Astrocyte (in vitro differentiated cells and primary cell): ENCODE measurements at regions not wholly inside any gene's neighbourhood (a gene's known extent, or its start where the extent isn't known, plus 50 kb on each side); places are given as distances from the start of the nearest gene placed in this dataset.

ENCODE experiments used
- DNase-seq: peaks from one replicate; pipeline ENCODE4 v3.0.0-alpha.2; 2010; ENCODE audit warnings: low read depth
- FAIRE-seq: peaks from 2 replicates; lab custom pipeline; 2011; peaks lifted over from hg19 to GRCh38; lab: Jason Lieb, UNC
- H2AFZ ChIP-seq: 2 replicates; pipeline ENCODE4 v1.6.0; 2012; ENCODE audit warnings: low read depth, low read length, inconsistent platforms
- H3K27ac ChIP-seq: 2 replicates; pipeline ENCODE4 v1.5.1; 2011; ENCODE audit warnings: low read depth, low read length, inconsistent platforms
- H3K27me3 ChIP-seq: 2 replicates; pipeline ENCODE4 v1.6.0; 2011; ENCODE audit warnings: low read length, inconsistent platforms; ENCODE audit not compliant: insufficient read depth
- H3K36me3 ChIP-seq: 2 replicates; pipeline ENCODE4 v1.5.1; 2011; ENCODE audit warnings: low read length, inconsistent platforms; ENCODE audit not compliant: insufficient read depth
- H3K4me1 ChIP-seq: 2 replicates; pipeline ENCODE4 v1.5.1; 2011; ENCODE audit warnings: low read length, inconsistent platforms; ENCODE audit not compliant: insufficient read depth
- H3K4me2 ChIP-seq: 2 replicates; pipeline ENCODE4 v1.6.0; 2012; ENCODE audit warnings: low read length, inconsistent platforms
- H3K4me3 ChIP-seq: 2 replicates; pipeline ENCODE4 v1.5.1; 2011; ENCODE audit warnings: low read depth, mild to moderate bottlenecking, low read length, inconsistent platforms; ENCODE audit not compliant: insufficient read depth
- H3K79me2 ChIP-seq: 2 replicates; pipeline ENCODE4 v1.6.0; 2012; ENCODE audit warnings: mild to moderate bottlenecking, low read length, inconsistent platforms; ENCODE audit not compliant: insufficient read depth
- H3K9ac ChIP-seq: 2 replicates; pipeline ENCODE4 v1.6.0; 2012; ENCODE audit warnings: mild to moderate bottlenecking, low read length, inconsistent platforms
- H3K9me3 ChIP-seq: 2 replicates; pipeline ENCODE4 v1.5.1; 2012; ENCODE audit warnings: low read depth, mild to moderate bottlenecking, low read length, inconsistent platforms; ENCODE audit not compliant: insufficient read depth
- H4K20me1 ChIP-seq: 2 replicates; pipeline ENCODE4 v1.6.0; 2012; ENCODE audit warnings: low read length, inconsistent platforms; ENCODE audit not compliant: insufficient read depth
- H3K27ac Mint-ChIP-seq: one replicate; pipeline ENCODE4 v1.8.0; 2021; ENCODE audit warnings: mild to moderate bottlenecking, mixed read lengths; ENCODE audit not compliant: unreplicated experiment
- H3K27me3 Mint-ChIP-seq: one replicate; pipeline ENCODE4 v1.8.0; 2021; ENCODE audit warnings: low read depth, mixed read lengths; ENCODE audit not compliant: unreplicated experiment
- H3K36me3 Mint-ChIP-seq: one replicate; pipeline ENCODE4 v1.8.0; 2021; ENCODE audit warnings: low read depth, mixed read lengths; ENCODE audit not compliant: unreplicated experiment
- H3K4me1 Mint-ChIP-seq: one replicate; pipeline ENCODE4 v1.8.0; 2021; ENCODE audit warnings: low read depth, mixed read lengths; ENCODE audit not compliant: unreplicated experiment
- H3K4me3 Mint-ChIP-seq: one replicate; pipeline ENCODE4 v1.8.0; 2021; ENCODE audit warnings: mild to moderate bottlenecking, moderate library complexity, mixed read lengths; ENCODE audit not compliant: unreplicated experiment
- H3K9me3 Mint-ChIP-seq: one replicate; pipeline ENCODE4 v1.8.0; 2021; ENCODE audit warnings: mild to moderate bottlenecking, mixed read lengths; ENCODE audit not compliant: unreplicated experiment
- EZH2 ChIP-seq: IDR thresholded peaks from 2 replicates; pipeline ENCODE4 v1.6.1; 2012; ENCODE audit warnings: mild to moderate bottlenecking, low read length, inconsistent platforms; ENCODE audit not compliant: insufficient read depth
- TF ChIP-seq, protein P1 (sequence below): IDR thresholded peaks from 2 replicates; pipeline ENCODE4 v1.5.1; 2011; ENCODE audit warnings: low read depth, mild to moderate bottlenecking, inconsistent platforms, low read length, moderate library complexity; ENCODE audit not compliant: insufficient read depth

DNA sequence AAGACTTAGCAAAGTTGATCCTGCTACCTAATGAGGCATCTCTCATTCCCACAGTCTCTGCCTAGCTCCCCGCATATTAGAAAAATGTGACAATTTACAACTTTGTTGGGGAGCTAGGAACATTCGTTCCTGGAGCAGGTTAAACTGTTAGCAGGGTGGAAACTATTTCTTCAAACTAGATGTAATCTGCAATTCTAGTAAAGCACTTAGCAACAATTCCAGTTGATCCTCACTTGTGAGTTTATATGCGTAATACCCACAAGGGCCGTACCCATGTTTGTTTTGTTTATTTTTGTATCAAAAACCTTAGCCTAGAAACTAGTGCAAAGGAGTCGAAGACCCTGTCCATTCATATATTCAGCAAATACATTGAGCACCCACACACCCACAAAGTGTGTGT lies 175.8 kb upstream of the DMAC1 start:
- peaks cover 4% of the 10 kb centered on the region for H3K4me1 ChIP-seq
- H3K4me2 ChIP-seq: no peak overlapping the region
- FAIRE-seq: no peak
- H4K20me1 ChIP-seq: no peaks in the 10 kb centered on the region
- H3K36me3 Mint-ChIP-seq: no peaks in the 10 kb centered on the region
- no peak overlapping the region for H2AFZ ChIP-seq
- H3K79me2 ChIP-seq: no peaks in the 10 kb centered on the region
- peaks cover 7% of the 10 kb centered on the region for H3K4me1 Mint-ChIP-seq
- H3K4me3 Mint-ChIP-seq: no peak overlapping the region
- H3K36me3 ChIP-seq: no peaks in the 10 kb centered on the region
- H3K4me3 ChIP-seq: no peak overlapping the region
- no peaks in the 10 kb centered on the region for H3K9me3 ChIP-seq
- no peak overlapping the region for H3K9ac ChIP-seq
- H3K27me3 Mint-ChIP-seq: no peaks in the 10 kb centered on the region
- no peaks in the 10 kb centered on the region for H3K27me3 ChIP-seq
- TF ChIP-seq EZH2: no peak
- TF ChIP-seq, protein P1, sequence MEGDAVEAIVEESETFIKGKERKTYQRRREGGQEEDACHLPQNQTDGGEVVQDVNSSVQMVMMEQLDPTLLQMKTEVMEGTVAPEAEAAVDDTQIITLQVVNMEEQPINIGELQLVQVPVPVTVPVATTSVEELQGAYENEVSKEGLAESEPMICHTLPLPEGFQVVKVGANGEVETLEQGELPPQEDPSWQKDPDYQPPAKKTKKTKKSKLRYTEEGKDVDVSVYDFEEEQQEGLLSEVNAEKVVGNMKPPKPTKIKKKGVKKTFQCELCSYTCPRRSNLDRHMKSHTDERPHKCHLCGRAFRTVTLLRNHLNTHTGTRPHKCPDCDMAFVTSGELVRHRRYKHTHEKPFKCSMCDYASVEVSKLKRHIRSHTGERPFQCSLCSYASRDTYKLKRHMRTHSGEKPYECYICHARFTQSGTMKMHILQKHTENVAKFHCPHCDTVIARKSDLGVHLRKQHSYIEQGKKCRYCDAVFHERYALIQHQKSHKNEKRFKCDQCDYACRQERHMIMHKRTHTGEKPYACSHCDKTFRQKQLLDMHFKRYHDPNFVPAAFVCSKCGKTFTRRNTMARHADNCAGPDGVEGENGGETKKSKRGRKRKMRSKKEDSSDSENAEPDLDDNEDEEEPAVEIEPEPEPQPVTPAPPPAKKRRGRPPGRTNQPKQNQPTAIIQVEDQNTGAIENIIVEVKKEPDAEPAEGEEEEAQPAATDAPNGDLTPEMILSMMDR: no peak
- no peak for DNase-seq
- H3K27ac ChIP-seq: no peak overlapping the region
- no peak overlapping the region for H3K27ac Mint-ChIP-seq
- H3K9me3 Mint-ChIP-seq: no peaks in the 10 kb centered on the region

DNA sequence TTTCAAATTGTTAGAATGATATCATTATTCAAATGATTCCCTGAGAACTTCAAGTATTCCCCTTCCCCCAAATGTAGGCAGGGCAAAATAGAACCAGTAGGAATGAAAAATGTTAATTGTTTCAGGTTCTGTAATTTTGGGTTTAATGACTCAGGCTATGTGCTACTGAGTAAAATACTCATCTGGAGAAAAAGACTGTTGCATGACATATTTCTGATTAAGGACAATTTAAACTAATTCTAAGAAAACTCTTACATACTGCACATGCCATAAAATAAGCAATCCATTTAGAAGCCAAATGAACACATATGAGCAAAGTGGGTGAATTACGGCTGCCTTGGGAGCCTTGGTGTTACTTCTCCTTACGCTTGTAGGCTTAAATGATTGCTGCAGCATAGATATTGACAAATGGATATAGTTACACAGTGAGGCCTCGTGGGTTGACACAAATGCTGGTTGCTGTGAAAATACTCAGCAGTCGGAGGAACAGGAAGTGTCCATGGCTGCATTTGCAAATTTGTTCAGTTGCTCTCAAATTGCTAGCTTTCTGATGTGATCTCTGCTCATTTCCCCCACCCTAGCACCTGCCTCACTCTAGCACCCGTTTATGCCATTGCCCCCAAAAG lies 174.9 kb upstream of the DMAC1 start:
- no peaks in the 10 kb centered on the region for H3K79me2 ChIP-seq
- H3K27me3 ChIP-seq: no peaks in the 10 kb centered on the region
- H3K4me1 ChIP-seq: peaks cover 4% of the 10 kb centered on the region
- H3K9me3 ChIP-seq: no peaks in the 10 kb centered on the region
- Mint-ChIP-seq H3K27ac (no peak overlapping the region), H3K36me3 (no peaks in the 10 kb centered on the region), H3K27me3 (no peaks in the 10 kb centered on the region), H3K4me1 (peaks cover 7% of the 10 kb centered on the region), H3K9me3 (no peaks in the 10 kb centered on the region), H3K4me3 (no peak overlapping the region)
- H3K9ac ChIP-seq: no peak overlapping the region
- no peak overlapping the region for H3K4me3 ChIP-seq
- H4K20me1 ChIP-seq: no peaks in the 10 kb centered on the region
- no peak overlapping the region for H3K27ac ChIP-seq
- TF ChIP-seq, protein P1: no peak
- TF ChIP-seq EZH2: no peak
- no peaks in the 10 kb centered on the region for H3K36me3 ChIP-seq
- no peak overlapping the region for H3K4me2 ChIP-seq
- H2AFZ ChIP-seq: no peak overlapping the region
- no peak for FAIRE-seq
- DNase-seq: no peak

DNA sequence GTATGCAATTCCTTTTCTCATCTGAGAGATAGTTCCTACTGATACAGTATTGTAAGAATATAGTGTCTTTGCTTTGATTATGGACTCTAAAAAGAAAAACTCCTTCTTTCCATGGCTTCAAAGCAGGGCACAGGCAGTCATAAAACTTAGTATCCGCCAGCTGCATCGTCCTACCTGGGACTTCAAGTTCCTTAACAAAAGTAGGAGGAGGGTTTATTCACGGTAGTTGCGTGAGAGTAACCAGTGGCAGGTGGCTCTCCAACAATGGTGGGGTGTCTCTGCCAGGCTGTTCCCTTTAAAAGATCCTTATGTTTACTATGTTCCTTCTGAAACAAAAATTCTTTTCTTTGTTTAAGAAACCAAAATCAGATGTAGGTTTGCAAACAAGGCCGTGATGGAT lies 173.5 kb upstream of the DMAC1 start:
- peaks cover under 1% of the 10 kb centered on the region for H3K27me3 Mint-ChIP-seq
- H3K9me3 ChIP-seq: no peaks in the 10 kb centered on the region
- H3K36me3 ChIP-seq: no peaks in the 10 kb centered on the region
- no peak overlapping the region for H3K9ac ChIP-seq
- H3K27ac ChIP-seq: no peak overlapping the region
- no peaks in the 10 kb centered on the region for H3K9me3 Mint-ChIP-seq
- H3K4me3 Mint-ChIP-seq: no peak overlapping the region
- H3K4me2 ChIP-seq: no peak overlapping the region
- no peak overlapping the region for H3K27ac Mint-ChIP-seq
- no peaks in the 10 kb centered on the region for H3K27me3 ChIP-seq
- FAIRE-seq: no peak
- DNase-seq: no peak
- H3K4me1 ChIP-seq: peaks cover 4% of the 10 kb centered on the region
- no peaks in the 10 kb centered on the region for H3K36me3 Mint-ChIP-seq
- TF ChIP-seq EZH2: no peak
- TF ChIP-seq, protein P1: no peak
- H2AFZ ChIP-seq: no peak overlapping the region
- peaks cover 7% of the 10 kb centered on the region for H3K4me1 Mint-ChIP-seq
- no peaks in the 10 kb centered on the region for H3K79me2 ChIP-seq
- no peaks in the 10 kb centered on the region for H4K20me1 ChIP-seq
- H3K4me3 ChIP-seq: no peak overlapping the region
